Ishikawa (cell line): ENCODE measurements at regions not wholly inside any gene's neighbourhood (a gene's known extent, or its start where the extent isn't known, plus 50 kb on each side); places are given as distances from the start of the nearest gene placed in this dataset.

Experiments
- CREB1 ChIP-seq: IDR thresholded peaks from 2 replicates; pipeline ENCODE4 v1.6.1; 2012; ENCODE audit warnings: low read depth
- EP300 ChIP-seq: IDR thresholded peaks from 2 replicates; pipeline ENCODE4 v1.6.1; 2012; ENCODE audit warnings: borderline replicate concordance
- FOXM1 ChIP-seq: IDR thresholded peaks from 2 replicates; pipeline ENCODE4 v1.6.1; 2012; ENCODE audit warnings: low read depth, borderline replicate concordance
- MAX ChIP-seq: IDR thresholded peaks from 2 replicates; pipeline ENCODE4 v1.6.1; 2012
- TAF1 ChIP-seq: IDR thresholded peaks from 2 replicates; pipeline ENCODE4 v1.6.1; 2012; ENCODE audit warnings: low read depth, mild to moderate bottlenecking
- USF1 ChIP-seq: IDR thresholded peaks from 2 replicates; pipeline ENCODE4 v1.6.1; 2012

GRCh38 chr6:135722679-135723078 is 128.8 kb upstream of the PDE7B start:
- TF ChIP-seq EP300, result no peak
- TF ChIP-seq USF1, result no peak
- no peak for TF ChIP-seq MAX
- TF ChIP-seq FOXM1, result no peak
- no peak for TF ChIP-seq CREB1
- TF ChIP-seq TAF1, result no peak
